H54 (cell line): ENCODE measurements at regions not wholly inside any gene's neighbourhood (a gene's known extent, or its start where the extent isn't known, plus 50 kb on each side); places are given as distances from the start of the nearest gene placed in this dataset.
"Not testable (repeated sequence)": the region's sequence is repeated elsewhere in the genome, so short reads cannot be mapped to it uniquely, and the experiment has no call there.

Experiments used
- DNase-seq: peaks from one replicate; pipeline ENCODE4 v3.0.0; 2011; ENCODE audit warnings: low spot score, mixed read lengths; ENCODE audit not compliant: insufficient read length
- FAIRE-seq: peaks from 3 replicates; lab custom pipeline; 2011; peaks lifted over from hg19 to GRCh38; lab: Jason Lieb, UNC
- POLR2A ChIP-seq: IDR thresholded peaks from 2 replicates; pipeline ENCODE4 v1.6.1; 2011; ENCODE audit warnings: low read depth, mild to moderate bottlenecking, low read length

DNA sequence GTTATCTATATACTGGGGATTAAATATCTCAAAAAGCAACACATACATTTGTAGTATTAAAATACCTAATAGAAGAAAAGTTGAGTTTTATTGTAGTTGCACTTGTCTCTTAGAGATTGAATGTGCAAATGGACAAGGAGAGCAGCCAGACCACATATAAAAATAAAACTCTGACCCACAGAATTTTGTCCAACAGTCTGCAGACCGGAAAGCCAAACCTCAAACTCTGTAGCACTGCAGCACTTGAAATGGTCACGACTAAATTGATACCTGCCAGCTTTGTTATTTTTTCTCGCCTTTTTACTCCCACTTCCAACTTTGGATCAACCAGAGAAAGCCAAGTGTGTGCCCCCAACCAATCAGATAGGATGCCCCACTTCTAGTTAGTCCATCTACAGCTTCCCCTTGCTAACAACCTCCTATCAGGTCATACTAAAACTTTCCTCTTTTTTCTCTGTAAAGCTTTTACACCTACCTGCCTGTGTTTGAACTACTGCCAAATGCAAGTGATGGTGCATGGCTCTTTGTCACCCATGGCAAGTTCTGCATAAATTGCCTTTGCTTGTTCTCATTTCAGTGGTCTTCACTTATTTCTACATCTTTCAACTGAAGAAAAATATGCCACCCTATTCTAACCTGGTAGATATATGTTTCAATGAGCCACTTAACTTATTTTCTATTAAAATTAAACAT is 1250.7 kb upstream of the SPRY2 start:
- FAIRE-seq: no peak
- DNase-seq: no peak

DNA sequence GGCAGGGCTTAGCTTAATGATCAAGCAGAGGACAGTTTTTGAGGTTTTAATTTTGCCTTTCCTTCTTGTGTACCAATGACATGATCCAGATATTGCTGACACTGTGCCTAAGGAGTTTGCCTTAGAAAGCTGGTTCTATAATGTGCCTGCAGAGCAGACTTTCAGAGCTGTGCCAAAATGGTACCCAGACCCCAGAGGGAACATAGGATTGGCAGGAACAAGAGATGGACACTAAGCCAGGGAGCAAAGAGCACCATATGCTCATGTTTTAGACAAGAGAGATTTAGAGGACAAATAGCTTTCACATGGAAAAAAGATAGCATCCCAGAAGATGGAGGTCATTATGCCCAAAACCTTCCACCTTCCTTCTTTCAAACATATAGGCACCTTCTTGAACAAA is 1241.5 kb upstream of the SPRY2 start:
- TF ChIP-seq POLR2A: no peak
- DNase-seq: no peak
- no peak for FAIRE-seq

More for the DNA sequence above, 1250.7 kb upstream of the SPRY2 start:
- no peak for TF ChIP-seq POLR2A

DNA sequence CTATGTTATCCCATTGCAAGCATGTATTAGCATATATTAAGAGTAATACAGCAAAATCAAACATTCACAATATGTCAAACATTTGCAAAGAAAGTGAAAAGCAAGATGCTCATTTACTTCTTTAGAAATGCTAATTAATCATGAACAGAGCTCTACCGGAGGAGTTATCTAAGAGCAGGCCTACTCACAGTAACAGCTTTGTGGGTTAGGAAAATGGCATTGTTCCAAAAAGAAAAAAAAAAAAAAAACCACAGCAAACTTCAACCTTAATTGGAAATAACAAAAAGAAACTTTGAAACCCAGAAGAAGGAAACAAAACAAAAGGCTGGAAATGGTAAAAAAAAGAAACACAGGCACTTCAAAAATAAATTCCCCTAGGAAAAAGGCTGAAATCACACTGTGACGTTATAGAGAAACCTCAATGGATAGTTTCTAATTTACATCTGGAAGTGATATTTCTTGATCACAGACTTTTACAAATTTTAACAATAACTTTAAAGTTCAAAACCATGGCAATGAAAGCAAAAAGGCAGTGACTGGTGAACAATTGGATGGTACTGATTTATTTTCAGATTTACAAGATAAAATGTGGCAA is 1236.8 kb upstream of the SPRY2 start:
- no peak for DNase-seq
- no peak for FAIRE-seq
- TF ChIP-seq POLR2A: no peak

- no peak for FAIRE-seq
- no peak for TF ChIP-seq POLR2A
- no peak for DNase-seq
Observed at GRCh38 chr13:81568824-81569223, 1227.9 kb upstream of the SPRY2 start.

- no peak for TF ChIP-seq POLR2A
- FAIRE-seq: no peak
Observed at GRCh38 chr13:81565849-81566248, 1224.9 kb upstream of the SPRY2 start.

DNA sequence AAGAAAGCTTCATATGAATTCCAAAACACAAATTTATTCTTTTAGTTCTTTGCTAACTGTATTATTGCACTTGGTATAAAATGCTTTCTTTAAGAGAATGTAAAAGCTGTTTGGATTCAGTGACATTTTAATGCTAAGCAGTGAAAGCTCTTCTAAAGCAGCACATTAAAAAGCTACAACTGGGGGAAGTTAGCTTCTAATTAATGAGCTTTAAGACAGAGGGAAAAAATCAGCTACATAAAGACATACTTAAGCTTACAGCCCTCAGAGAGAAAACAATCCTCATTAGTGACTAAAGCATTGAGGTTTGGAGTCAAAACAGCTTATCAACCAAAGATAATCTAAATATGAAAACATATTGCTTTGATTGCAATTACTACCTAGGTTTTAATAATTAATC is 1222.2 kb upstream of the SPRY2 start:
- no peak for DNase-seq
- no peak for FAIRE-seq
- no peak for TF ChIP-seq POLR2A

More at GRCh38 chr13:81565849-81566248, 1224.9 kb upstream of the SPRY2 start:
- no peak for DNase-seq

DNA sequence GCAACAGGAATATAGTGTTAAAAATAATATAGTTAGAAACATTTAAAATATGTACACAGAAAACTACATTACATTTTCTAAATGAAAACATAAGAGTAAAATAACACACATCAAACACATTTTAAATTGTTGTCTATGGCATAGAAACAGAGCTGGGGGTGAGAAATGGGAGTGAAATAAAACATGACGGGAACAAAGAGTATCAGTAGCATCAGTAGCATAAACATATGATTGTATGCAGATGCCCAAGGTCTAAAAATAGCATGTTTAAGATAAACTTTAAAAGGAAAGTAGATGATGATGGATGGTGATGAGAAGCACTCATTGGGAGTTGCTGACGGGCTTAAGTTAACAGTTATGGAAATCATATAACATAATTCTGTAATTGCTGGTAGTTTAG is 1221.7 kb upstream of the SPRY2 start:
- no peak for DNase-seq
- FAIRE-seq: no peak
- no peak for TF ChIP-seq POLR2A

- FAIRE-seq: no peak
Observed at GRCh38 chr13:81551036-81551435, 1210.1 kb upstream of the SPRY2 start.

DNA sequence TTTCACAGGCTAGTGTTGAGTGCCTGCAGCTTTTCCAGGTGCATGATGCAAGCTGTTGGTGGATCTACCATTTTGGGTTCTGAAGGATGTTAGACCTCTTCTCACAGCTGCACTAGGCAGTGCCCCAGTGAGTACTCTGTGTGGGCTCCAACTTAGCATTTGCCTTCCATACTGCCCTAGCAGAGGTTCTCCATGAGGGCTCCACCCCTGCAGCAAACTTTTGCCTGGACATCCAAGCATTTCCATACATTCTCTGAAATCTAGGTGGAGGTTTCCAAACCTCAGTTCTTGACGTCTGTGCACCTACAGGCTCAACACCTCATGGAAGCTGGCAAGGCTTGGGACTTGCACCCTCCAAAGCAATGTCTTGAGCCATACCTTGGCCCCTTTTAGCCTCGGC is 1205.4 kb upstream of the SPRY2 start:
- not testable (repeated sequence) for DNase-seq, FAIRE-seq

More at GRCh38 chr13:81551036-81551435, 1210.1 kb upstream of the SPRY2 start:
- no peak for TF ChIP-seq POLR2A
- no peak for DNase-seq

GRCh38 chr13:81540777-81541176 is 1199.9 kb upstream of the SPRY2 start:
- TF ChIP-seq POLR2A: no peak
- FAIRE-seq: no peak
- DNase-seq: no peak

DNA sequence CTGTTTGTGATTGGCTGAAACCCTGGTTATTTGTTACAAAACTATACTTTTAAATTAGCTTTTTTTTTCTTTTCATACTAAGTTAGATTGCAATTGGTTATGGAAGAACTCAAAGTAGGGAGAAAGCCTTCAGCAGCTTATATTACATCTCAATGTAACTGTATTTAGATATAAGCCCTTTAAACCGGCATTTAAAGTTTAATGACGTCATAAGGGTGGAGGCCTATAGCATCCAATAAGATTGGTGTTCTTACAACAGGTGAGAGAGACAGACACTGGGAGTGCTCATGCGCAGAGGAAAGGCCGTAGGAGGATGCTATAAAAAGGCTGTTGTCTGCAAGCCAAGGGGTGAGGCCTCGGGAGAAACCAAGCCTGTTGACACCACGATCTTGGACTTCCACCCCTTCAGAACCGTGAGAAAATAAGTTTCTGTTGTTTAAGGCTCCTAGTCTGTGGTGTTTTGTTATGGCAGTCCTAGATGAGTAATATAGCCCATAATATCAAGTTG is 1198.8 kb upstream of the SPRY2 start:
- no peak for DNase-seq
- TF ChIP-seq POLR2A: no peak
- FAIRE-seq: no peak

DNA sequence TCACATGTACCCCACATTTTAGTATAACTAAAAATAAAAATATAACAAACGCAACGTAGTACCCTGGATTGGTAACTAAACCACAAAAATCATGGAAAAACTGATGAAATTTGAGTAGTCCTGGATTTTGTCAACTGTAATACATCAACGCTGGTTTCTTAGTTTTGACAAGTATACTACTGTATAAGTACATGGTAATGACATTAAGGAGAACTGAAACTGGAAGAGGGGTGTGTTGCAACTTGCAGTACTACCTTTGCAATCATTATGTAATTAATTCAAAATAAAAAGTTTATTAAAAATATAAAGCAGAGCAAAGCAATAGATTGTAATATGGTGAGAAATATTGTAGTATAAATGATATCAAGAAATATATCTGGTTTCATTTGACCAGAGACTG is 1158.0 kb upstream of the SPRY2 start:
- TF ChIP-seq POLR2A: no peak

DNA sequence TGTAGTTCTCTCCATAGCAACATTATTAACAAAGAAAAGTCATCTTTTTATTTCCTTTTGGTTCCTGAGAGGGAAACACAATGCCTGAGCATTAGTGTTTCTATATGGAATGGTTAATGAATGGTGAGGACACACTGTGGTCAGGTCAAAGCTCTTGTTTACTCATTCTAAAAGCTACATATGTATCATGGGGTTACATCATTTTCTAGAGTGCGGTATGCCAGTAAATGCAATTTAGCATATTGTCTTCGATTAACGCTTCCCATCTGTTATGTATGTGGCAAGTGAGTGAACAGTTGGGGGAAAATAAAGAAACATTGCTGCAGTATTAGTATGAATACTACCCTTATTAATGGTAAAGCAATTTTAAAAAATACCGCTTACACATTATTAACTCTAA is 1152.2 kb upstream of the SPRY2 start:
- DNase-seq (no peak), FAIRE-seq (no peak)
- no peak for TF ChIP-seq POLR2A

More for the DNA sequence above, 1158.0 kb upstream of the SPRY2 start:
- DNase-seq (no peak), FAIRE-seq (no peak)

GRCh38 chr13:81492449-81492848 is 1151.5 kb upstream of the SPRY2 start:
- no peak for FAIRE-seq
- no peak for TF ChIP-seq POLR2A
- DNase-seq: no peak

- DNase-seq: no peak
- TF ChIP-seq POLR2A: no peak
- no peak for FAIRE-seq
Observed at GRCh38 chr13:81488021-81488420, 1147.1 kb upstream of the SPRY2 start.
